IMR-90 (cell line): ENCODE measurements at regions not wholly inside any gene's neighbourhood (a gene's known extent, or its start where the extent isn't known, plus 50 kb on each side); places are given as distances from the start of the nearest gene placed in this dataset.

Experiments
- ATAC-seq: fragments of 200-7000 bp; cut with Tn5 transposase; 2 replicates; pipeline ENCODE4 v1.9.1; 2020; ENCODE audit warnings: low read depth, mild to moderate bottlenecking, moderate library complexity
- BruUV-seq: library from RNA; stranded (reverse); fragments of 400-500 nt; replicated peaks from 2 replicates; lab custom pipeline; 2021; lab: Mats Ljungman, UMichigan
- CTCF ChIA-PET: fragments of 300-600 bp; formaldehyde crosslinking; extraction: SDS; loops from one replicate; lab custom pipeline; 2021; ENCODE audit warnings: antibody characterized with exemption; lab: Yijun Ruan, JAX
- POLR2A ChIA-PET: fragments of 300-600 bp; sonication (Branson Sonifier 250); formaldehyde crosslinking; loops from one replicate; lab custom pipeline; 2022; ENCODE audit warnings: antibody characterized with exemption; ENCODE audit not compliant: unreplicated experiment; lab: Charles Lee
- DNase-seq: peaks from one replicate; pipeline ENCODE4 v3.0.0; 2013
- H2AFZ ChIP-seq: replicated peaks from 2 replicates; pipeline ENCODE3; 2013; ENCODE audit warnings: low read length, mild to moderate bottlenecking; ENCODE audit not compliant: poor library complexity
- H2AK5ac ChIP-seq: 2 replicates; pipeline ENCODE4 v1.6.1; 2013; ENCODE audit warnings: low read depth, low read length, inconsistent platforms
- H2AK9ac ChIP-seq: replicated peaks from 2 replicates; pipeline ENCODE3; 2013; ENCODE audit warnings: mild to moderate bottlenecking, low read depth, low read length, moderate library complexity; ENCODE audit not compliant: poor library complexity
- H2BK120ac ChIP-seq: 2 replicates; pipeline ENCODE4 v1.6.1; 2013; ENCODE audit warnings: low read depth, low read length, inconsistent platforms
- H2BK15ac ChIP-seq: 3 replicates; pipeline ENCODE4 v1.6.1; 2013; ENCODE audit warnings: low read depth, low read length, inconsistent platforms
- H2BK20ac ChIP-seq: 2 replicates; pipeline ENCODE4 v1.6.1; 2013; ENCODE audit warnings: low read depth, mild to moderate bottlenecking, inconsistent platforms, low read length, moderate library complexity
- H2BK5ac ChIP-seq: 2 replicates; pipeline ENCODE4 v1.6.1; 2013; ENCODE audit warnings: mild to moderate bottlenecking, low read depth, low read length, inconsistent platforms; ENCODE audit not compliant: poor library complexity, severe bottlenecking
- H3K14ac ChIP-seq: replicated peaks from 2 replicates; pipeline ENCODE4 v1.6.1; 2013; ENCODE audit warnings: low read depth, low read length, inconsistent platforms
- H3K18ac ChIP-seq: 2 replicates; pipeline ENCODE4 v1.6.1; 2013; ENCODE audit warnings: low read depth, low read length, control low read depth
- H3K23ac ChIP-seq: 2 replicates; pipeline ENCODE4 v1.6.1; 2013; ENCODE audit warnings: low read depth, low read length, inconsistent platforms
- H3K27ac ChIP-seq: 2 replicates; pipeline ENCODE4 v1.5.1; 2013; ENCODE audit warnings: mild to moderate bottlenecking, control low read depth, low read length; ENCODE audit not compliant: insufficient read depth
- H3K27me3 ChIP-seq: 2 replicates; pipeline ENCODE4 v1.6.1; 2013; ENCODE audit warnings: low read length; ENCODE audit not compliant: control insufficient read depth, insufficient read depth
- H3K36me3 ChIP-seq: 2 replicates; pipeline ENCODE4 v1.6.1; 2013; ENCODE audit warnings: low read length, mixed read lengths; ENCODE audit not compliant: control insufficient read depth, insufficient read depth
- H3K4ac ChIP-seq: 2 replicates; pipeline ENCODE4 v1.6.1; 2013; ENCODE audit warnings: low read depth, low read length, inconsistent platforms
- H3K4me1 ChIP-seq: 2 replicates; pipeline ENCODE4 v1.6.1; 2013; ENCODE audit warnings: low read length, mixed read lengths; ENCODE audit not compliant: control insufficient read depth, insufficient read depth
- H3K4me2 ChIP-seq: 2 replicates; pipeline ENCODE4 v1.6.1; 2013; ENCODE audit warnings: low read depth, mild to moderate bottlenecking, control low read depth, low read length, moderate library complexity
- H3K4me3 ChIP-seq: 2 replicates; pipeline ENCODE4 v1.5.1; 2013; ENCODE audit warnings: low read depth, mild to moderate bottlenecking, control low read depth, low read length, moderate library complexity; ENCODE audit not compliant: insufficient read depth
- H3K56ac ChIP-seq: 2 replicates; pipeline ENCODE4 v1.6.1; 2013; ENCODE audit warnings: low read length, inconsistent platforms; ENCODE audit not compliant: insufficient read depth; ENCODE audit errors: extremely low read depth
- H3K79me1 ChIP-seq, 2 experiments: 2 replicates each; pipeline ENCODE4 v1.6.1; 2013; ENCODE audit warnings: low read length in 2 of 2, inconsistent platforms in 1 of 2, low read depth in 1 of 2
- H3K9ac ChIP-seq: 2 replicates; pipeline ENCODE4 v1.6.1; 2013; ENCODE audit warnings: low read depth, low read length, control low read depth
- H3K9me1 ChIP-seq: 2 replicates; pipeline ENCODE4 v1.6.1; 2013; ENCODE audit warnings: low read length, inconsistent platforms; ENCODE audit not compliant: insufficient read depth
- H3K9me3 ChIP-seq: 2 replicates; pipeline ENCODE4 v1.6.1; 2013; ENCODE audit warnings: low read length; ENCODE audit not compliant: control insufficient read depth, insufficient read depth
- H4K20me1 ChIP-seq: 2 replicates; pipeline ENCODE4 v1.6.1; 2013; ENCODE audit warnings: low read length, inconsistent platforms; ENCODE audit not compliant: insufficient read depth
- H4K5ac ChIP-seq: 2 replicates; pipeline ENCODE4 v1.6.1; 2013; ENCODE audit warnings: mild to moderate bottlenecking, low read depth, low read length, control low read depth
- H4K8ac ChIP-seq, 2 experiments: 2 replicates each; pipeline ENCODE4 v1.6.1; 2013; ENCODE audit warnings: low read depth in 2 of 2, low read length in 2 of 2, control low read depth in 1 of 2, inconsistent platforms in 1 of 2
- H4K91ac ChIP-seq: 2 replicates; pipeline ENCODE4 v1.6.1; 2013; ENCODE audit warnings: low read depth, low read length, inconsistent platforms; ENCODE audit not compliant: insufficient read depth
- CEBPB ChIP-seq: IDR thresholded peaks from 2 replicates; pipeline ENCODE4 v1.6.1; 2012; ENCODE audit warnings: low read depth, low read length, improper control_type of control experiment
- CHD1 ChIP-seq: IDR thresholded peaks from 2 replicates; pipeline ENCODE4 v1.6.1; 2012; ENCODE audit warnings: low read depth, low read length, improper control_type of control experiment
- CTCF ChIP-seq: conservative IDR thresholded peaks from 2 replicates; pipeline ENCODE4 v1.5.1; 2012; ENCODE audit warnings: mild to moderate bottlenecking, low read depth, low read length, improper control_type of control experiment
- ELK1 ChIP-seq: fragments of 150-350 bp; IDR thresholded peaks from 2 replicates; pipeline ENCODE4 v1.6.1; 2016; ENCODE audit warnings: low read depth, mild to moderate bottlenecking, low read length, moderate library complexity, borderline replicate concordance
- FOS ChIP-seq: fragments of 150-350 bp; IDR thresholded peaks from 2 replicates; pipeline ENCODE4 v1.6.1; 2016; ENCODE audit warnings: low read depth, low read length
- MAFK ChIP-seq: IDR thresholded peaks from 2 replicates; pipeline ENCODE4 v1.6.1; 2012; ENCODE audit warnings: low read depth, low read length, improper control_type of control experiment
- MAZ ChIP-seq: IDR thresholded peaks from 2 replicates; pipeline ENCODE4 v1.6.1; 2012; ENCODE audit warnings: low read depth, mild to moderate bottlenecking, low read length, improper control_type of control experiment, moderate library complexity, borderline replicate concordance
- MXI1 ChIP-seq: IDR thresholded peaks from 2 replicates; pipeline ENCODE4 v1.6.1; 2012; ENCODE audit warnings: low read depth, mild to moderate bottlenecking, low read length, moderate library complexity, borderline replicate concordance
- NFE2L2 ChIP-seq: fragments of 150-350 bp; IDR thresholded peaks from 2 replicates; pipeline ENCODE4 v1.6.1; 2016; ENCODE audit warnings: low read depth, mild to moderate bottlenecking, low read length
- POLR2A ChIP-seq: IDR thresholded peaks from 2 replicates; pipeline ENCODE4 v1.6.1; 2012; ENCODE audit warnings: mild to moderate bottlenecking, low read depth, low read length
- RAD21 ChIP-seq: IDR thresholded peaks from 2 replicates; pipeline ENCODE4 v1.6.1; 2012; ENCODE audit warnings: low read length, improper control_type of control experiment
- RCOR1 ChIP-seq: IDR thresholded peaks from 2 replicates; pipeline ENCODE4 v1.6.1; 2012; ENCODE audit warnings: mild to moderate bottlenecking, low read length, improper control_type of control experiment; ENCODE audit not compliant: insufficient replicate concordance
- RFX5 ChIP-seq: IDR thresholded peaks from 2 replicates; pipeline ENCODE4 v1.8.0; 2012; ENCODE audit warnings: low read depth, mild to moderate bottlenecking, low read length, moderate library complexity
- SMC3 ChIP-seq: fragments of 150-350 bp; IDR thresholded peaks from 2 replicates; pipeline ENCODE4 v1.6.1; 2016; ENCODE audit warnings: low read depth, mild to moderate bottlenecking, antibody characterized with exemption, low read length, moderate library complexity
- USF2 ChIP-seq: fragments of 150-350 bp; IDR thresholded peaks from 2 replicates; pipeline ENCODE4 v1.6.1; 2017; ENCODE audit warnings: mild to moderate bottlenecking, antibody characterized with exemption, low read length, low read depth
- WGBS, 2 experiments: methylation state at CpG; one replicate each; pipeline versions ENCODE4 v1.1.5 to v1.1.7; 2013; ENCODE audit warnings: missing lambda C conversion rate in 2 of 2; ENCODE audit not compliant: insufficient read length in 1 of 2; ENCODE audit errors: extremely low coverage in 2 of 2; 5-methylcytosine and 5-hydroxymethylcytosine counted together
- dilution Hi-C: fragments of 300-500 bp; cut with HindIII; formaldehyde crosslinking; loops from one replicate; pipeline ENCODE4 v1.14.3; 2018; ENCODE audit warnings: low sequenced_read_pairs; ENCODE audit not compliant: unreplicated experiment
- in situ Hi-C: fragments of 300-500 bp; cut with MboI; formaldehyde crosslinking; loops from 3 replicates; pipeline ENCODE4 v1.14.3; 2019; ENCODE audit warnings: low sequenced_read_pairs, inconsistent platforms, mixed read lengths
- intact Hi-C: fragments of 100-400 bp; cut with micrococcal nuclease; formaldehyde crosslinking; loops from 2 replicates; pipeline ENCODE4 v1.10.0; 2022

- no peaks in the 10 kb centered on the region for H3K79me1 ChIP-seq
- no peak overlapping the region for H3K23ac ChIP-seq
- no peaks in the 10 kb centered on the region for H3K9me1 ChIP-seq
- no peaks in the 10 kb centered on the region for H3K4me1 ChIP-seq
- H2AK9ac ChIP-seq = no peak overlapping the region
- no peak overlapping the region for H2BK5ac ChIP-seq
- WGBS, 2 experiments = 0% methylated on average over 1 of the region's 12 CpGs; no CpG with 5 or more reads in 1 of the 2 experiments
- H3K56ac ChIP-seq = no peak overlapping the region
- in situ Hi-C loops = no loop called here
- no peaks in the 10 kb centered on the region for H4K20me1 ChIP-seq
- H3K4me3 ChIP-seq = no peak overlapping the region
- no peak overlapping the region for H2BK15ac ChIP-seq
- no peak overlapping the region for H2BK20ac ChIP-seq
- no peak overlapping the region for H3K18ac ChIP-seq
- no peak overlapping the region for H2BK120ac ChIP-seq
- no peak overlapping the region for H4K8ac ChIP-seq
- no peak overlapping the region for H3K27ac ChIP-seq
- no peaks in the 10 kb centered on the region for H3K36me3 ChIP-seq
- BruUV-seq = no TSS peak
- no peak overlapping the region for H4K91ac ChIP-seq
- H2AK5ac ChIP-seq = no peak overlapping the region
- no peak overlapping the region for H3K14ac ChIP-seq
- DNase-seq (no peak), ATAC-seq (no peak)
- no peak overlapping the region for H4K5ac ChIP-seq
- H3K27me3 ChIP-seq = no peaks in the 10 kb centered on the region
- H3K4me2 ChIP-seq = no peak overlapping the region
- H3K9ac ChIP-seq = no peak overlapping the region
- intact Hi-C loops = no loop called here
- ChIA-PET CTCF (no interaction called here), POLR2A (no interaction called here)
- H3K4ac ChIP-seq = no peak overlapping the region
- 0 out of 2 replicates have a peak, but pooled peaks cover 2% of the 10 kb centered on the region for H3K9me3 ChIP-seq
- dilution Hi-C loops = no loop called here
- H2AFZ ChIP-seq = no peak overlapping the region
- TF ChIP-seq MAFK (no peak), MXI1 (no peak), CTCF (no peak), RFX5 (no peak), CEBPB (no peak), USF2 (no peak), SMC3 (no peak), POLR2A (no peak), ELK1 (no peak), NFE2L2 (no peak), MAZ (no peak), RCOR1 (no peak), CHD1 (no peak), RAD21 (no peak), FOS (no peak)
Measured at GRCh38 chr5:1975898-1976765, 93.4 kb upstream of the IRX4 start.
